Activated B cell treated with CpG ODN at 0.5 μM for 24 hours (primary cell): ENCODE measurements at regions not wholly inside any gene's neighbourhood (a gene's known extent, or its start where the extent isn't known, plus 50 kb on each side); places are given as distances from the start of the nearest gene placed in this dataset.

Experiments used
- ATAC-seq: fragments of 200-7000 bp; cut with Tn5 transposase; one replicate; pipeline ENCODE4 v1.10.0; 2021; ENCODE audit warnings: low read depth, mild to moderate bottlenecking, moderate library complexity
- CTCF ChIA-PET: fragments of 350-600 bp; sonication (Branson Sonifier 250); formaldehyde crosslinking; loops from one replicate; lab custom pipeline; 2021; ENCODE audit warnings: antibody characterized with exemption; lab: Charles Lee
- POLR2A ChIA-PET: fragments of 350-600 bp; sonication (Branson Sonifier 250); formaldehyde crosslinking; loops from one replicate; lab custom pipeline; 2021; ENCODE audit warnings: antibody characterized with exemption; lab: Charles Lee
- DNase-seq: peaks from one replicate; pipeline ENCODE4 v3.0.0; 2022
- H3K27ac Mint-ChIP-seq: one replicate; pipeline ENCODE4 v1.8.0; 2020; ENCODE audit warnings: mixed read lengths
- H3K27me3 Mint-ChIP-seq: one replicate; pipeline ENCODE4 v1.8.0; 2021; ENCODE audit warnings: mixed read lengths
- H3K36me3 Mint-ChIP-seq: one replicate; pipeline ENCODE4 v1.8.0; 2021; ENCODE audit warnings: low read depth, mixed read lengths
- H3K4me1 Mint-ChIP-seq: one replicate; pipeline ENCODE4 v1.8.0; 2021; ENCODE audit warnings: mixed read lengths
- H3K4me3 Mint-ChIP-seq: one replicate; pipeline ENCODE4 v1.8.0; 2020; ENCODE audit warnings: mild to moderate bottlenecking, mixed read lengths
- H3K9me3 Mint-ChIP-seq: one replicate; pipeline ENCODE4 v1.8.0; 2020; ENCODE audit warnings: mixed read lengths
- CTCF ChIP-seq: fragments of 200-600 bp; IDR thresholded peaks from one replicate; pipeline ENCODE4 v1.8.0; 2022; ENCODE audit warnings: antibody characterized with exemption, mild to moderate bottlenecking
- intact Hi-C: fragments of 100-400 bp; cut with micrococcal nuclease; formaldehyde crosslinking; loops from one replicate; pipeline ENCODE4 v1.15.1; 2024

GRCh38 chr5:36756848-36757247 lies 119.7 kb upstream of the NIPBL start:
- CTCF ChIA-PET = no interaction called here
- POLR2A ChIA-PET = no interaction called here
- Mint-ChIP-seq H3K9me3 (no peaks in the 10 kb centered on the region), H3K4me1 (no peaks in the 10 kb centered on the region), H3K27ac (no peak overlapping the region), H3K4me3 (no peak overlapping the region), H3K36me3 (no peaks in the 10 kb centered on the region), H3K27me3 (peaks cover 4% of the 10 kb centered on the region)
- ATAC-seq (no peak), DNase-seq (no peak)
- intact Hi-C loops = no loop called here
- TF ChIP-seq CTCF = no peak

- Mint-ChIP-seq H3K4me3 (no peak overlapping the region), H3K36me3 (no peaks in the 10 kb centered on the region), H3K9me3 (no peaks in the 10 kb centered on the region), H3K27ac (no peak overlapping the region), H3K4me1 (no peaks in the 10 kb centered on the region), H3K27me3 (no peaks in the 10 kb centered on the region)
- ChIA-PET CTCF (no interaction called here), POLR2A (no interaction called here)
- intact Hi-C loops = no loop called here
- DNase-seq = no peak
- ATAC-seq = no peak
- TF ChIP-seq CTCF = no peak
These were observed 117.5 kb upstream of the NIPBL start for GRCh38 chr5:36759117-36759516.

- POLR2A ChIA-PET = no interaction called here
- DNase-seq (no peak), ATAC-seq (no peak)
- Mint-ChIP-seq H3K27me3 (peaks cover 12% of the 10 kb centered on the region), H3K9me3 (peaks cover 5% of the 10 kb centered on the region), H3K27ac (no peak overlapping the region), H3K4me3 (no peak overlapping the region), H3K4me1 (no peaks in the 10 kb centered on the region), H3K36me3 (no peaks in the 10 kb centered on the region)
- TF ChIP-seq CTCF = no peak
- CTCF ChIA-PET = no interaction called here
- intact Hi-C loops = no loop called here
These were observed 113.1 kb upstream of the NIPBL start for GRCh38 chr5:36763454-36763853.

GRCh38 chr5:36765876-36766275 lies 110.7 kb upstream of the NIPBL start:
- CTCF ChIA-PET = no interaction called here
- intact Hi-C loops = no loop called here
- Mint-ChIP-seq H3K27me3 (peaks cover 12% of the 10 kb centered on the region), H3K36me3 (no peaks in the 10 kb centered on the region), H3K4me3 (no peak overlapping the region), H3K9me3 (peaks cover 6% of the 10 kb centered on the region), H3K27ac (no peak overlapping the region), H3K4me1 (no peaks in the 10 kb centered on the region)
- POLR2A ChIA-PET = no interaction called here
- DNase-seq (no peak), ATAC-seq (no peak)
- no peak for TF ChIP-seq CTCF

GRCh38 chr5:36766981-36767380 lies 109.6 kb upstream of the NIPBL start:
- no peak for TF ChIP-seq CTCF
- DNase-seq (no peak), ATAC-seq (no peak)
- peaks cover 15% of the 10 kb centered on the region for H3K27me3 Mint-ChIP-seq
- H3K4me3 Mint-ChIP-seq = no peak overlapping the region
- no peak overlapping the region for H3K27ac Mint-ChIP-seq
- peaks cover 8% of the 10 kb centered on the region for H3K9me3 Mint-ChIP-seq
- ChIA-PET CTCF (no interaction called here), POLR2A (no interaction called here)
- intact Hi-C loops = no loop called here
- no peaks in the 10 kb centered on the region for H3K36me3 Mint-ChIP-seq
- H3K4me1 Mint-ChIP-seq = no peaks in the 10 kb centered on the region
